ENCODE measurements at regions not wholly inside any gene's neighbourhood (a gene's known extent, or its start where the extent isn't known, plus 50 kb on each side); places are given as distances from the start of the nearest gene placed in this dataset.

DNA sequence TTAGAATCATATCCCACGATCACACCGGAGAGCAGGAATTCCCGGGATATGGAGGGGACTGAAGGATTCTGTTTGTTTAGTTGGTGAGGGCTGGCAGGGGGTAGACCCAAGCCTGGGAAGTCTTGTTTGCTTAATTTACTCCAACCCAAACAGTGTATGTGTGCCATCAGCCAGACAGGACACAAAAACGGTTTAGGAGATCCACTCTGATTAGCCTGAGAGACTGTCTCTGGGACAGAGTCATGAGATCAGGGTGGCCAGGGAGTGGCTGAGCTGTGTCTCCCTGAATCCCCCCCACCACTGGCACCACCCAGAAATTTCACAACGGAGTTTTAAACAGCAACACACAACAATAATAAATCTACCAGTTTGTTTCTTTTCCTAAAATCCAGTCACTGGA, 127.0 kb downstream of the RBFOX3 start:
- TF ChIP-seq, protein P1, sequence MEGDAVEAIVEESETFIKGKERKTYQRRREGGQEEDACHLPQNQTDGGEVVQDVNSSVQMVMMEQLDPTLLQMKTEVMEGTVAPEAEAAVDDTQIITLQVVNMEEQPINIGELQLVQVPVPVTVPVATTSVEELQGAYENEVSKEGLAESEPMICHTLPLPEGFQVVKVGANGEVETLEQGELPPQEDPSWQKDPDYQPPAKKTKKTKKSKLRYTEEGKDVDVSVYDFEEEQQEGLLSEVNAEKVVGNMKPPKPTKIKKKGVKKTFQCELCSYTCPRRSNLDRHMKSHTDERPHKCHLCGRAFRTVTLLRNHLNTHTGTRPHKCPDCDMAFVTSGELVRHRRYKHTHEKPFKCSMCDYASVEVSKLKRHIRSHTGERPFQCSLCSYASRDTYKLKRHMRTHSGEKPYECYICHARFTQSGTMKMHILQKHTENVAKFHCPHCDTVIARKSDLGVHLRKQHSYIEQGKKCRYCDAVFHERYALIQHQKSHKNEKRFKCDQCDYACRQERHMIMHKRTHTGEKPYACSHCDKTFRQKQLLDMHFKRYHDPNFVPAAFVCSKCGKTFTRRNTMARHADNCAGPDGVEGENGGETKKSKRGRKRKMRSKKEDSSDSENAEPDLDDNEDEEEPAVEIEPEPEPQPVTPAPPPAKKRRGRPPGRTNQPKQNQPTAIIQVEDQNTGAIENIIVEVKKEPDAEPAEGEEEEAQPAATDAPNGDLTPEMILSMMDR (IDR thresholded peaks at IDR 0.05), result no peak
- no peak for TF ChIP-seq POLR2A (IDR thresholded peaks at IDR 0.05)

Data from prostate gland (tissue), 2 donors.